ENCODE measurements at regions not wholly inside any gene's neighbourhood (a gene's known extent, or its start where the extent isn't known, plus 50 kb on each side); places are given as distances from the start of the nearest gene placed in this dataset.
A peak's percentile ranks its signal among the peaks of the same experiment; 100 is the strongest.

- no peak overlapping the region for H3K4me3 ChIP-seq
- no peaks in the 10 kb centered on the region for H3K4me1 ChIP-seq
- no peaks in the 10 kb centered on the region for H3K27me3 ChIP-seq
- H3K27ac ChIP-seq, result no peak overlapping the region
- no peak for DNase-seq
- no peak for TF ChIP-seq EP300 (IDR thresholded peaks at IDR 0.05)
- no peak for TF ChIP-seq POLR2A (IDR thresholded peaks at IDR 0.05)
- TF ChIP-seq POLR2AphosphoS5 (IDR thresholded peaks at IDR 0.05), result no peak
- no peak for TF ChIP-seq CTCF (IDR thresholded peaks at IDR 0.05)
- intact Hi-C loops (cut with DNase I; ENCODE audit: low total_unique reads), result no loop called here
- H3K36me3 ChIP-seq, result no peaks in the 10 kb centered on the region
- H3K9me3 ChIP-seq, result peaks cover 0 to 10% (median 0%) of the 10 kb centered on the region in 4 donors
Observed at GRCh38 chr7:85612514-85612913, 425.7 kb upstream of the SEMA3D start.

GRCh38 chr7:85608804-85609203 lies 421.9 kb upstream of the SEMA3D start:
- TF ChIP-seq POLR2AphosphoS5 (IDR thresholded peaks at IDR 0.05) (no peak), POLR2A (IDR thresholded peaks at IDR 0.05) (no peak)
- H3K27me3 ChIP-seq, result no peaks in the 10 kb centered on the region
- H3K4me3 ChIP-seq, result no peak overlapping the region
- H3K4me1 ChIP-seq, result no peaks in the 10 kb centered on the region
- no peak for DNase-seq
- H3K9me3 ChIP-seq, result no peaks in the 10 kb centered on the region
- intact Hi-C loops (cut with DNase I; ENCODE audit: low total_unique reads), result no loop called here
- H3K36me3 ChIP-seq, result no peaks in the 10 kb centered on the region
- H3K27ac ChIP-seq, result no peak overlapping the region

GRCh38 chr7:85602196-85602595 lies 415.3 kb upstream of the SEMA3D start:
- no peak overlapping the region for H3K27ac ChIP-seq
- H3K9me3 ChIP-seq, result no peaks in the 10 kb centered on the region
- H3K36me3 ChIP-seq, result no peaks in the 10 kb centered on the region
- 43 to 61% (median 57%) methylated on average over 2 of the region's 2 CpGs for WGBS, 5 donors
- TF ChIP-seq EP300 (IDR thresholded peaks at IDR 0.05) (no peak), CTCF (IDR thresholded peaks at IDR 0.05) (no peak), POLR2AphosphoS5 (IDR thresholded peaks at IDR 0.05) (no peak), POLR2A (IDR thresholded peaks at IDR 0.05) (no peak)
- no peak overlapping the region for H3K4me3 ChIP-seq
- no peaks in the 10 kb centered on the region for H3K27me3 ChIP-seq
- peak in 1 of 2 donors; percentile 13 for DNase-seq
- intact Hi-C loops (cut with DNase I; ENCODE audit: low total_unique reads), result no loop called here
- H3K4me1 ChIP-seq, result no peaks in the 10 kb centered on the region

GRCh38 chr7:85600395-85600794 lies 413.5 kb upstream of the SEMA3D start:
- 19 to 45% (median 33%) methylated on average over 3 of the region's 3 CpGs for WGBS, 5 donors
- intact Hi-C loops (cut with DNase I; ENCODE audit: low total_unique reads), result no loop called here

More at GRCh38 chr7:85600395-85600794, 413.5 kb upstream of the SEMA3D start:
- DNase-seq, result peak in 1 of 2 donors; percentile 24
- Histone ChIP-seq H3K4me1 (peaks cover 0 to 7% (median 0%) of the 10 kb centered on the region in 4 donors), H3K27me3 (no peaks in the 10 kb centered on the region), H3K27ac (no peak overlapping the region), H3K36me3 (no peaks in the 10 kb centered on the region), H3K9me3 (no peaks in the 10 kb centered on the region), H3K4me3 (no peak overlapping the region)
- no peak for TF ChIP-seq CTCF (IDR thresholded peaks at IDR 0.05)
- no peak for TF ChIP-seq POLR2A (IDR thresholded peaks at IDR 0.05)
- TF ChIP-seq POLR2AphosphoS5 (IDR thresholded peaks at IDR 0.05), result no peak
- no peak for TF ChIP-seq EP300 (IDR thresholded peaks at IDR 0.05)
